AG09309 (cell line): ENCODE measurements at regions not wholly inside any gene's neighbourhood (a gene's known extent, or its start where the extent isn't known, plus 50 kb on each side); places are given as distances from the start of the nearest gene placed in this dataset.
A peak's percentile ranks its signal among the peaks of the same experiment; 100 is the strongest.

Experiments
- DNase-seq: peaks from one replicate; pipeline ENCODE4 v3.0.0-alpha.2; 2010; ENCODE audit warnings: low read depth
- H3K4me3 ChIP-seq: 2 replicates; pipeline ENCODE4 v1.5.1; 2011; ENCODE audit warnings: mild to moderate bottlenecking, low read depth, low read length, moderate library complexity; ENCODE audit not compliant: control insufficient read depth
- CTCF ChIP-seq: IDR thresholded peaks from 2 replicates; pipeline ENCODE4 v1.5.1; 2011; ENCODE audit warnings: mild to moderate bottlenecking, low read depth, low read length, inconsistent platforms; ENCODE audit not compliant: insufficient read depth, control insufficient read depth; ENCODE audit errors: missing control alignments

- DNase-seq: no peak
- no peak overlapping the region for H3K4me3 ChIP-seq
- no peak for TF ChIP-seq CTCF
Measured at GRCh38 chr9:108286638-108287206, 569.1 kb downstream of the ACTL7B start.

- DNase-seq: no peak
- TF ChIP-seq CTCF: no peak
Measured at GRCh38 chr9:108283696-108284095, 572.1 kb downstream of the ACTL7B start.

GRCh38 chr9:108282872-108283271, 572.9 kb downstream of the ACTL7B start:
- DNase-seq: no peak
- TF ChIP-seq CTCF: peak; percentile 1
- no peak overlapping the region for H3K4me3 ChIP-seq

More at GRCh38 chr9:108283696-108284095, 572.1 kb downstream of the ACTL7B start:
- H3K4me3 ChIP-seq: no peak overlapping the region

GRCh38 chr9:108281696-108282095, 574.1 kb downstream of the ACTL7B start:
- no peak overlapping the region for H3K4me3 ChIP-seq
- no peak for DNase-seq
- TF ChIP-seq CTCF: no peak

- DNase-seq: no peak
- TF ChIP-seq CTCF: no peak
- no peak overlapping the region for H3K4me3 ChIP-seq
Measured at GRCh38 chr9:108278341-108278740, 577.4 kb downstream of the ACTL7B start.

- no peak overlapping the region for H3K4me3 ChIP-seq
- no peak for DNase-seq
Measured at GRCh38 chr9:108277216-108277615, 578.6 kb downstream of the ACTL7B start.

More at GRCh38 chr9:108277216-108277615, 578.6 kb downstream of the ACTL7B start:
- no peak for TF ChIP-seq CTCF
